Endothelial cell of umbilical vein (primary cell): ENCODE measurements at regions not wholly inside any gene's neighbourhood (a gene's known extent, or its start where the extent isn't known, plus 50 kb on each side); places are given as distances from the start of the nearest gene placed in this dataset.

Experiments used
- BruUV-seq: library from RNA; stranded (reverse); fragments of 400-500 nt; replicated peaks from 2 replicates; lab custom pipeline; 2021; lab: Mats Ljungman, UMichigan
- CTCF ChIA-PET: fragments of 300-600, 350-600 bp; sonication (Branson Sonifier 250); formaldehyde crosslinking; loops from one replicate; lab custom pipeline; 2021; ENCODE audit warnings: antibody characterized with exemption, inconsistent platforms; lab: Charles Lee
- POLR2A ChIA-PET: fragments of 300-600, 350-600 bp; sonication (Branson Sonifier 250); formaldehyde crosslinking; loops from one replicate; lab custom pipeline; 2021; ENCODE audit warnings: antibody characterized with exemption, inconsistent platforms; lab: Charles Lee
- DNase-seq: peaks from one replicate; pipeline ENCODE4 v3.0.0-alpha.2; 2011; ENCODE audit warnings: low read depth, low spot score
- FAIRE-seq: peaks from 2 replicates; lab custom pipeline; 2011; peaks lifted over from hg19 to GRCh38; lab: Jason Lieb, UNC
- H2AFZ ChIP-seq: 2 replicates; pipeline ENCODE4 v1.6.0; 2012; ENCODE audit warnings: low read depth, low read length, control low read depth, inconsistent platforms
- H3K27ac ChIP-seq: 2 replicates; pipeline ENCODE4 v1.5.1; 2011; ENCODE audit warnings: low read depth, mild to moderate bottlenecking, control low read depth, low read length, moderate library complexity; ENCODE audit not compliant: insufficient read depth
- H3K27me3 ChIP-seq, 2 experiments: 2 replicates each; pipeline versions ENCODE4 v1.6.0 to v1.6.1; 2011; ENCODE audit warnings: low read length in 2 of 2, mixed read lengths in 1 of 2; ENCODE audit not compliant: control insufficient read depth in 2 of 2, insufficient read depth in 2 of 2
- H3K36me3 ChIP-seq, 2 experiments: 2 replicates in 1 of 2; 3 replicates in 1 of 2; pipeline ENCODE4 v1.5.1; 2011; ENCODE audit warnings: low read length in 2 of 2, mild to moderate bottlenecking in 1 of 2, moderate library complexity in 1 of 2; ENCODE audit not compliant: control insufficient read depth in 2 of 2, insufficient read depth in 2 of 2; ENCODE audit errors: extremely low read depth in 1 of 2
- H3K4me1 ChIP-seq: 3 replicates; pipeline ENCODE4 v1.5.1; 2011; ENCODE audit warnings: mild to moderate bottlenecking, low read length; ENCODE audit not compliant: control insufficient read depth, insufficient read depth; ENCODE audit errors: extremely low read depth
- H3K4me2 ChIP-seq: 2 replicates; pipeline ENCODE4 v1.6.1; 2011; ENCODE audit warnings: low read length, control low read depth, mixed read lengths; ENCODE audit not compliant: insufficient read depth
- H3K4me3 ChIP-seq, 3 experiments: fragments of 200-600 bp in 1 of 3; sonication (generic), shearing (Covaris generic) in 1 of 3; replicated peaks in 1 of 3; 2 replicates each; pipeline ENCODE4 v1.5.1; 2011 to 2016; ENCODE audit warnings: control low read depth in 3 of 3, low read length in 3 of 3, mild to moderate bottlenecking in 2 of 3, inconsistent platforms in 1 of 3, low read depth in 1 of 3, moderate library complexity in 1 of 3; ENCODE audit not compliant: insufficient read depth in 1 of 3
- H3K79me2 ChIP-seq: 2 replicates; pipeline ENCODE4 v1.6.0; 2012; ENCODE audit warnings: low read length, inconsistent platforms; ENCODE audit not compliant: control insufficient read depth, insufficient read depth
- H3K9ac ChIP-seq: replicated peaks from 2 replicates; pipeline ENCODE3; 2011; ENCODE audit warnings: low read length, control low read depth; ENCODE audit not compliant: insufficient read depth; ENCODE audit errors: extremely low read depth
- H3K9me1 ChIP-seq: replicated peaks from 3 replicates; pipeline ENCODE4 v1.6.0; 2011; ENCODE audit warnings: mild to moderate bottlenecking, low read length; ENCODE audit not compliant: control insufficient read depth, insufficient read depth; ENCODE audit errors: extremely low read depth
- H3K9me3 ChIP-seq: replicated peaks from 2 replicates; pipeline ENCODE4 v1.5.1; 2012; ENCODE audit warnings: low read length, inconsistent platforms; ENCODE audit not compliant: control insufficient read depth, insufficient read depth
- H4K20me1 ChIP-seq: replicated peaks from 2 replicates; pipeline ENCODE3; 2011; ENCODE audit warnings: mild to moderate bottlenecking, low read length; ENCODE audit not compliant: control insufficient read depth, insufficient read depth; ENCODE audit errors: extremely low read depth
- CTCF ChIP-seq, 2 donors: IDR thresholded peaks; 1 replicate in 1 of 2; 2 replicates in 1 of 2; pipeline ENCODE4 v1.5.1; 2011; ENCODE audit warnings: low read length in 2 of 2, mild to moderate bottlenecking in 2 of 2, moderate library complexity in 2 of 2, control low read depth in 1 of 2, inconsistent platforms in 1 of 2, low read depth in 1 of 2; ENCODE audit not compliant: insufficient read depth in 1 of 2; ENCODE audit errors: extremely low read depth in 1 of 2
- EZH2 ChIP-seq: IDR thresholded peaks from 2 replicates; pipeline ENCODE4 v1.6.1; 2012; ENCODE audit warnings: borderline replicate concordance, low read depth, mild to moderate bottlenecking, moderate library complexity, low read length, inconsistent platforms; ENCODE audit not compliant: severe bottlenecking
- FOS ChIP-seq: IDR thresholded peaks from 2 replicates; pipeline ENCODE4 v1.6.1; 2011; ENCODE audit warnings: mild to moderate bottlenecking, low read length, moderate library complexity, borderline replicate concordance; ENCODE audit not compliant: insufficient read depth
- GATA2 ChIP-seq: IDR thresholded peaks from 2 replicates; pipeline ENCODE4 v1.7.0; 2011; ENCODE audit warnings: low read depth, mild to moderate bottlenecking, moderate library complexity, mixed read lengths, low read length; ENCODE audit not compliant: insufficient read length, insufficient read depth
- JUN ChIP-seq: IDR thresholded peaks from 2 replicates; pipeline ENCODE4 v1.6.1; 2011; ENCODE audit warnings: borderline replicate concordance, low read depth; ENCODE audit not compliant: insufficient read length, insufficient read depth
- MAX ChIP-seq: IDR thresholded peaks from 2 replicates; pipeline ENCODE4 v1.6.1; 2011; ENCODE audit not compliant: insufficient read depth, insufficient read length
- MYC ChIP-seq: IDR thresholded peaks from one replicate; pipeline ENCODE4 v1.6.1; 2011; ENCODE audit warnings: mild to moderate bottlenecking, low read depth, low read length
- POLR2A ChIP-seq: IDR thresholded peaks from 2 replicates; pipeline ENCODE4 v1.6.1; 2012; ENCODE audit warnings: low read depth, mild to moderate bottlenecking, control low read depth, low read length
- POLR2AphosphoS5 ChIP-seq: IDR thresholded peaks from 2 replicates; pipeline ENCODE4 v1.6.1; 2012; ENCODE audit warnings: low read depth, mild to moderate bottlenecking, control low read depth, low read length, moderate library complexity; ENCODE audit not compliant: insufficient read depth
- dilution Hi-C: fragments of 300-500 bp; cut with MboI; formaldehyde crosslinking; loops from one replicate; pipeline ENCODE4 v1.15.0; 2019; ENCODE audit warnings: low sequenced_read_pairs; ENCODE audit not compliant: extremely low pct_ligation_motif_present
- intact Hi-C: fragments of 100-400 bp; cut with micrococcal nuclease; formaldehyde crosslinking; loops from one replicate; pipeline ENCODE4 v1.10.0; 2022

DNA sequence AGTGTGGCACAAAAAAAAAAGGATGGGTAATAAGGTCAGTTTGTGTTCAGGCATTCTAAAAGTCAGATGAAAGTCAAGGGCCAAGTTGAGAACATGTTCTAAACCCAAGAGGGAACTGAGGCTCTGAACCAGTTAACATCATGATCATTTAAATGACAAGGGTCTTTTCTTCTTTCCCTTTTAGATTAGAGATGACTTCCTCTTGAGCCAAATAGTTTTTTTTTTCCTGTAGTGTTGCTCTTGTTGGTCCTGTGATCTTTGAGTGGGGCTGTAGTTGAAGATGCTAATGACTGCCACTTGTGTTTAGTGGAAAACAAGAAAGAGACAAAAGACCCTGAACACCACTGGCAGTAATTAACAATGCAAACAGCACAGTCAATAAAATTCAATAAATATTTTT, 482.7 kb upstream of the SYT4 start:
- dilution Hi-C loops, result no loop called here
- Histone ChIP-seq H3K4me1 (no peaks in the 10 kb centered on the region), H2AFZ (no peak overlapping the region), H3K79me2 (no peaks in the 10 kb centered on the region), H3K9ac (no peak overlapping the region), H3K36me3 (no peaks in the 10 kb centered on the region), H4K20me1 (no peaks in the 10 kb centered on the region), H3K9me1 (no peaks in the 10 kb centered on the region), H3K27ac (no peak overlapping the region), H3K4me3 (no peak overlapping the region), H3K4me2 (no peak overlapping the region), H3K9me3 (no peaks in the 10 kb centered on the region), H3K27me3 (no peaks in the 10 kb centered on the region)
- FAIRE-seq (no peak), DNase-seq (no peak)
- TF ChIP-seq POLR2A (no peak), CTCF (IDR thresholded peaks at IDR 0.05; ENCODE audit: extremely low read depth in 1 of 2, insufficient read depth in 1 of 2, low read depth in 1 of 2, low read length in 2 of 2) (no peak), FOS (no peak), EZH2 (no peak), MAX (no peak), GATA2 (no peak), POLR2AphosphoS5 (no peak), JUN (no peak), MYC (no peak)
- ChIA-PET POLR2A (no interaction called here), CTCF (no interaction called here)
- intact Hi-C loops, result no loop called here
- no TSS peak for BruUV-seq
